ENCODE measurements at regions not wholly inside any gene's neighbourhood (a gene's known extent, or its start where the extent isn't known, plus 50 kb on each side); places are given as distances from the start of the nearest gene placed in this dataset.

- no peak for DNase-seq
Observed at GRCh38 chr1:222165629-222166028, 382.3 kb downstream of the HHIPL2 start.

GRCh38 chr1:222163895-222164294 is 384.0 kb downstream of the HHIPL2 start:
- no peak for DNase-seq

GRCh38 chr1:222161676-222162075 is 386.2 kb downstream of the HHIPL2 start:
- no peak for DNase-seq

GRCh38 chr1:222157612-222158011 is 390.3 kb downstream of the HHIPL2 start:
- no peak for DNase-seq

GRCh38 chr1:222140206-222140605 is 398.3 kb upstream of the DUSP10 start:
- DNase-seq, result no peak

- DNase-seq, result no peak
Observed at GRCh38 chr1:222138095-222138494, 396.2 kb upstream of the DUSP10 start.

- DNase-seq, result no peak
Observed at GRCh38 chr1:222136869-222137268, 395.0 kb upstream of the DUSP10 start.

GRCh38 chr1:222129041-222129440 is 387.2 kb upstream of the DUSP10 start:
- no peak for DNase-seq

- DNase-seq, result no peak
Observed at GRCh38 chr1:222127526-222128152, 385.8 kb upstream of the DUSP10 start.

GRCh38 chr1:222127096-222127495 is 385.2 kb upstream of the DUSP10 start:
- DNase-seq, result no peak

GRCh38 chr1:222126052-222126451 is 384.2 kb upstream of the DUSP10 start:
- no peak for DNase-seq

GRCh38 chr1:222124602-222125001 is 382.7 kb upstream of the DUSP10 start:
- no peak for DNase-seq

GRCh38 chr1:222123111-222123510 is 381.2 kb upstream of the DUSP10 start:
- DNase-seq, result no peak

GRCh38 chr1:222117809-222118208 is 375.9 kb upstream of the DUSP10 start:
- no peak for DNase-seq

GRCh38 chr1:222114536-222115156 is 372.8 kb upstream of the DUSP10 start:
- no peak for DNase-seq

- DNase-seq, result no peak
Observed at GRCh38 chr1:222109836-222110235, 367.9 kb upstream of the DUSP10 start.

- no peak for DNase-seq
Observed at GRCh38 chr1:222107975-222108374, 366.1 kb upstream of the DUSP10 start.

- DNase-seq, result no peak
Observed at GRCh38 chr1:222107267-222107666, 365.4 kb upstream of the DUSP10 start.

- no peak for DNase-seq
Observed at GRCh38 chr1:222106377-222106776, 364.5 kb upstream of the DUSP10 start.

GRCh38 chr1:222105861-222106260 is 364.0 kb upstream of the DUSP10 start:
- DNase-seq, result no peak

- DNase-seq, result no peak
Observed at GRCh38 chr1:222105393-222105737, 363.5 kb upstream of the DUSP10 start.

GRCh38 chr1:222104694-222105392 is 363.0 kb upstream of the DUSP10 start:
- no peak for DNase-seq

- no peak for DNase-seq
Observed at GRCh38 chr1:222104097-222104496, 362.2 kb upstream of the DUSP10 start.

GRCh38 chr1:222099746-222100145 is 357.9 kb upstream of the DUSP10 start:
- DNase-seq, result no peak

Data from effector CD8-positive, alpha-beta T cell (primary cell).